Upper lobe of right lung (tissue), 1 donor: ENCODE measurements at regions not wholly inside any gene's neighbourhood (a gene's known extent, or its start where the extent isn't known, plus 50 kb on each side); places are given as distances from the start of the nearest gene placed in this dataset.

ENCODE experiments used
- ATAC-seq: fragments of 200-7000 bp; cut with Tn5 transposase; one replicate; pipeline ENCODE4 v1.9.1; 2020; ENCODE audit warnings: mild to moderate bottlenecking, moderate library complexity
- DNase-seq: peaks from one replicate; pipeline ENCODE4 v3.0.0-alpha.2; 2020
- H3K27ac ChIP-seq: fragments of 200-600 bp; one replicate; pipeline ENCODE4 v1.8.0; 2022
- H3K27me3 ChIP-seq: fragments of 200-600 bp; one replicate; pipeline ENCODE4 v1.8.0; 2022; ENCODE audit warnings: mild to moderate bottlenecking
- H3K36me3 ChIP-seq: fragments of 200-600 bp; one replicate; pipeline ENCODE4 v1.8.0; 2022
- H3K4me1 ChIP-seq: fragments of 200-600 bp; one replicate; pipeline ENCODE4 v1.8.0; 2022
- H3K4me3 ChIP-seq: fragments of 200-600 bp; one replicate; pipeline ENCODE4 v1.8.0; 2022; ENCODE audit warnings: mild to moderate bottlenecking
- H3K9me3 ChIP-seq: fragments of 200-600 bp; one replicate; pipeline ENCODE4 v1.8.0; 2022
- CTCF ChIP-seq: fragments of 200-600 bp; IDR thresholded peaks from one replicate; pipeline ENCODE4 v1.8.0; 2022; ENCODE audit warnings: antibody characterized with exemption
- intact Hi-C: fragments of 100-400 bp; cut with DNase I; formaldehyde crosslinking; loops from one replicate; pipeline ENCODE4 v1.11.0; 2022
- donor health status: DM: no; HTN: yes; CAD: no; lungs with severe emphysema.

GRCh38 chr15:36080759-36081158 lies 498.7 kb upstream of the CDIN1 start:
- Histone ChIP-seq H3K36me3 (no peaks in the 10 kb centered on the region), H3K4me1 (no peaks in the 10 kb centered on the region), H3K9me3 (peaks cover 10% of the 10 kb centered on the region), H3K27me3 (no peaks in the 10 kb centered on the region), H3K27ac (no peak overlapping the region), H3K4me3 (no peak overlapping the region)
- DNase-seq (no peak), ATAC-seq (no peak)
- no peak for TF ChIP-seq CTCF
- intact Hi-C loops = no loop called here

DNA sequence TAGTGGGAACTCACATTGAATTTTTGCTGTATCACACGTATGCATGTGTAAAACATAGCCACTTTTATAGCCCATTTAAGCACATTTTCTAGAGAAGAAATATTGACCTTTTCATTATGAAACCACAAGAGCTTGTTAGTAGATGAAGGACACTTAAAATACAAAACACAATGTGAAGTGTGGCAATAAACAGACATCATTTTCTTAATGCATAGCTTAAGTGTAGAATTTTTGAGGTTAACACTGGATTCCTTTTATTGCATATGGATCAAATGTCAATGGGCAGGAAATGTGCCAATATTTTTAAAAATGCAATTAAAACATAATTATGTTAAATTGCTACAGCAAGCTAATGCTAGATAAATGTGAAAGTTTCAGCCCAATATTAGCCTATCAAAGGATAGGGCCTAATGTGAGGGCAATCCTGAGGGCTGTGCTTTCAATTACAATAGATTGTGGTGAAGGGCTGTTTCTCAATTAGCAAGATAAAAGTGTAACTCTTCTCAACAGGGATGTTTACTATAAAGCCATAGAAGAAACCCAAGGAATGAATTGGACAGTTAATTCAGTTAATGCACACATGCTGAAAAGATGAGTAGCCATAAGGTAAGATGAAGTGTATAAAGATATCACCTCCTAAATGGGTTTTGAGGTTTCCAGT lies 489.0 kb upstream of the CDIN1 start:
- no peak for ATAC-seq

DNA sequence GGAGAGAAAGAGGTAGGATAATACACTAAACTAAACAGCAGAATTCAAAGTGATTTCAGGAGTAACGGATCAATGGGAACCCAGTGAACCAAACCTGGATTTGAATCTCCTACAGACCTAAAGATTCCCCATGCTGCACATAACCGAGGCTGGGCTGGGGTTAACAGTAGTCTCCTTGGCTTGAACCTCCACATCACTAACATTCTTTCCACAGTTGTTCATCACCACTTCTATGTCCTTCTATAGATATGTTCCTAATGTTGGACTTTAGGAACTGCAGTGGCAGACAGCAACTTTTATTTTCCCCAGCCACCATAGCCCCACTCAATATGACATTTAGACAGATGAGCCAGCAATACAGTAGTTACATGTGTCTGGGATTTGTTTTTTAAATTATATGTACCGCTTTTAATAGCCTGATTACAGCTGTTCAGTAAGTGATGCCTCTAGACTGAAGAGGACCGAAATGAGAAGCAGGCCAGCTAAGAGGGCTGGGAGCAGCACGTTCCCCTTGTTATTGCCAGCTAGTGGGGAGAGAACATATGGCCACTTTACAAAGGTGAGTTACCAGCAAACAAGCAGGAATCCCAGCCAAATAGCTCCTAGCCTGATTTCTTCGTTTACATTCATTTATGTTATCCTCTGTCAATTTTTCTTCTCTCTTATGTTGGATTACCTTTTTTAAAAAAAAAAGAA lies 472.6 kb upstream of the CDIN1 start:
- ATAC-seq = no peak
- H3K4me3 ChIP-seq = no peak overlapping the region
- H3K27ac ChIP-seq = no peak overlapping the region
- H3K36me3 ChIP-seq = no peaks in the 10 kb centered on the region
- no peaks in the 10 kb centered on the region for H3K27me3 ChIP-seq
- no peaks in the 10 kb centered on the region for H3K4me1 ChIP-seq
- no peak for TF ChIP-seq CTCF
- no peaks in the 10 kb centered on the region for H3K9me3 ChIP-seq
- intact Hi-C loops = no loop called here
- no peak for DNase-seq

More for the DNA sequence above, 489.0 kb upstream of the CDIN1 start:
- intact Hi-C loops = no loop called here
- no peak overlapping the region for H3K4me3 ChIP-seq
- no peaks in the 10 kb centered on the region for H3K27me3 ChIP-seq
- H3K9me3 ChIP-seq = no peaks in the 10 kb centered on the region
- no peaks in the 10 kb centered on the region for H3K36me3 ChIP-seq
- no peak for TF ChIP-seq CTCF
- H3K4me1 ChIP-seq = no peaks in the 10 kb centered on the region
- H3K27ac ChIP-seq = no peak overlapping the region
- DNase-seq = no peak

GRCh38 chr15:36108541-36108940 lies 470.9 kb upstream of the CDIN1 start:
- ATAC-seq (no peak), DNase-seq (no peak)
- H3K9me3 ChIP-seq = no peaks in the 10 kb centered on the region
- no peaks in the 10 kb centered on the region for H3K27me3 ChIP-seq
- H3K36me3 ChIP-seq = no peaks in the 10 kb centered on the region
- no peak overlapping the region for H3K27ac ChIP-seq
- no peaks in the 10 kb centered on the region for H3K4me1 ChIP-seq
- no peak for TF ChIP-seq CTCF
- H3K4me3 ChIP-seq = no peak overlapping the region
- intact Hi-C loops = no loop called here

GRCh38 chr15:36109943-36110658 lies 469.3 kb upstream of the CDIN1 start:
- Histone ChIP-seq H3K27me3 (no peaks in the 10 kb centered on the region), H3K36me3 (no peaks in the 10 kb centered on the region), H3K9me3 (no peaks in the 10 kb centered on the region), H3K4me1 (no peaks in the 10 kb centered on the region), H3K4me3 (no peak overlapping the region), H3K27ac (no peak overlapping the region)
- TF ChIP-seq CTCF = no peak
- DNase-seq (no peak), ATAC-seq (no peak)
- intact Hi-C loops = no loop called here
